Aorta (tissue), 5 donors: ENCODE measurements at regions not wholly inside any gene's neighbourhood (a gene's known extent, or its start where the extent isn't known, plus 50 kb on each side); places are given as distances from the start of the nearest gene placed in this dataset.

Source experiments
- ATAC-seq: fragments of 200-7000 bp; cut with Tn5 transposase; one replicate; pipeline ENCODE4 v1.9.1; 2022; ENCODE audit warnings: moderate library complexity; ENCODE audit not compliant: low FRiP score
- DNase-seq, 2 donors: peaks; one replicate each; pipeline ENCODE4 v3.0.0-alpha.2; 2020
- H3K27ac ChIP-seq, 2 donors: one replicate each; pipeline ENCODE4 v1.5.1; 2013; ENCODE audit warnings: low read length in 2 of 2, mild to moderate bottlenecking in 2 of 2, moderate library complexity in 2 of 2, control low read depth in 1 of 2, inconsistent platforms in 1 of 2, low read depth in 1 of 2
- H3K27me3 ChIP-seq, 2 donors: one replicate each; pipeline ENCODE4 v1.6.1; 2013; ENCODE audit warnings: control low read depth in 1 of 2, low read length in 1 of 2, mild to moderate bottlenecking in 1 of 2, moderate library complexity in 1 of 2; ENCODE audit not compliant: insufficient read depth in 2 of 2, control insufficient read depth in 1 of 2
- H3K36me3 ChIP-seq, 2 donors: one replicate each; pipeline ENCODE4 v1.6.1; 2013; ENCODE audit warnings: control low read depth in 1 of 2, low read length in 1 of 2, mild to moderate bottlenecking in 1 of 2; ENCODE audit not compliant: insufficient read depth in 2 of 2, control insufficient read depth in 1 of 2
- H3K4me1 ChIP-seq, 2 donors: one replicate each; pipeline ENCODE4 v1.6.1; 2013; ENCODE audit warnings: low read length in 2 of 2, control low read depth in 1 of 2, mild to moderate bottlenecking in 1 of 2, moderate library complexity in 1 of 2; ENCODE audit not compliant: insufficient read depth in 2 of 2, control insufficient read depth in 1 of 2
- H3K4me3 ChIP-seq, 2 donors: one replicate each; pipeline ENCODE4 v1.5.1; 2013; ENCODE audit warnings: low read length in 2 of 2, control low read depth in 1 of 2, mild to moderate bottlenecking in 1 of 2
- H3K9me3 ChIP-seq: one replicate; pipeline ENCODE4 v1.6.1; 2013; ENCODE audit warnings: mild to moderate bottlenecking, low read length; ENCODE audit not compliant: control insufficient read depth
- WGBS, 2 donors: extraction: QIAGEN DNeasy Blood & Tissue Kit; methylation state at CpG; one replicate each; pipeline ENCODE4 v1.1.7; 2013; 5-methylcytosine and 5-hydroxymethylcytosine counted together
- intact Hi-C, 2 donors: fragments of 100-400 bp; cut with DNase I; formaldehyde crosslinking; loops; one replicate each; pipeline versions ENCODE4 v1.14.2 to v1.15.0; 2022
- donor health status: healthy with polysubstance abuse.
- donor health status: Bipolar disorder and iron deficiency.
- donor health status: DM: no; HTN: no; CAD: no.
- donor health status: DM: no; HTN: no; CAD: no.
- donor health status: DM: yes; HTN: yes; CAD: no.

GRCh38 chr16:14372471-14372870 lies 257.6 kb downstream of the PARN start:
- 85 to 86% methylated on average over 10 of the region's 10 CpGs for WGBS, 2 donors
- no peaks in the 10 kb centered on the region for H3K4me1 ChIP-seq
- DNase-seq, result no peak
- H3K36me3 ChIP-seq, result no peaks in the 10 kb centered on the region
- H3K27me3 ChIP-seq, result no peaks in the 10 kb centered on the region
- H3K27ac ChIP-seq, result no peak overlapping the region
- no peak for ATAC-seq
- intact Hi-C loops, result no loop called here
- H3K4me3 ChIP-seq, result no peak overlapping the region
- no peaks in the 10 kb centered on the region for H3K9me3 ChIP-seq

- WGBS, 2 donors, result 75 to 79% methylated on average over 7 of the region's 7 CpGs
- Histone ChIP-seq H3K36me3 (no peaks in the 10 kb centered on the region), H3K27ac (no peak overlapping the region), H3K4me1 (no peaks in the 10 kb centered on the region), H3K9me3 (no peaks in the 10 kb centered on the region), H3K27me3 (no peaks in the 10 kb centered on the region), H3K4me3 (no peak overlapping the region)
- ATAC-seq, result no peak
- DNase-seq, result no peak
- intact Hi-C loops, result no loop called here
Measured at GRCh38 chr16:14371778-14372431, 258.2 kb downstream of the PARN start.

GRCh38 chr16:14370736-14371234 lies 259.3 kb downstream of the PARN start:
- no peak overlapping the region for H3K4me3 ChIP-seq
- H3K36me3 ChIP-seq, result no peaks in the 10 kb centered on the region
- no peaks in the 10 kb centered on the region for H3K27me3 ChIP-seq
- no peak for DNase-seq
- intact Hi-C loops, result no loop called here
- H3K27ac ChIP-seq, result no peak overlapping the region
- no peaks in the 10 kb centered on the region for H3K4me1 ChIP-seq
- WGBS, 2 donors, result 75 to 88% methylated on average over 7 of the region's 7 CpGs
- ATAC-seq, result no peak
- no peaks in the 10 kb centered on the region for H3K9me3 ChIP-seq

GRCh38 chr16:14369734-14370598 lies 260.1 kb downstream of the PARN start:
- 87 to 88% methylated on average over 25 to 26 of the region's 26 CpGs for WGBS, 2 donors
- Histone ChIP-seq H3K4me3 (no peak overlapping the region), H3K36me3 (no peaks in the 10 kb centered on the region), H3K27ac (no peak overlapping the region), H3K27me3 (no peaks in the 10 kb centered on the region), H3K9me3 (no peaks in the 10 kb centered on the region), H3K4me1 (no peaks in the 10 kb centered on the region)
- DNase-seq (peak; percentile 72 to 84), ATAC-seq (no peak)
- intact Hi-C loops, result no loop called here

- WGBS, 2 donors, result 93 to 95% methylated on average over 3 of the region's 3 CpGs
Measured at GRCh38 chr16:14368399-14368798, 261.7 kb downstream of the PARN start.

GRCh38 chr16:14366974-14367707 lies 262.9 kb downstream of the PARN start:
- Histone ChIP-seq H3K4me3 (no peak overlapping the region), H3K27ac (no peak overlapping the region), H3K36me3 (no peaks in the 10 kb centered on the region), H3K9me3 (no peaks in the 10 kb centered on the region), H3K4me1 (no peaks in the 10 kb centered on the region), H3K27me3 (no peaks in the 10 kb centered on the region)
- ATAC-seq (no peak), DNase-seq (no peak)
- intact Hi-C loops, result no loop called here
- WGBS, 2 donors, result 81 to 86% methylated on average over 10 of the region's 10 CpGs

More at GRCh38 chr16:14368399-14368798, 261.7 kb downstream of the PARN start:
- no peaks in the 10 kb centered on the region for H3K4me1 ChIP-seq
- no peak overlapping the region for H3K27ac ChIP-seq
- intact Hi-C loops, result no loop called here
- no peaks in the 10 kb centered on the region for H3K36me3 ChIP-seq
- ATAC-seq (no peak), DNase-seq (no peak)
- no peaks in the 10 kb centered on the region for H3K9me3 ChIP-seq
- H3K27me3 ChIP-seq, result no peaks in the 10 kb centered on the region
- H3K4me3 ChIP-seq, result no peak overlapping the region

GRCh38 chr16:14366447-14366846 lies 263.6 kb downstream of the PARN start:
- Histone ChIP-seq H3K4me1 (no peaks in the 10 kb centered on the region), H3K27me3 (no peaks in the 10 kb centered on the region), H3K9me3 (no peaks in the 10 kb centered on the region), H3K36me3 (no peaks in the 10 kb centered on the region), H3K4me3 (no peak overlapping the region), H3K27ac (no peak overlapping the region)
- 96% methylated on average over 7 of the region's 7 CpGs for WGBS, 2 donors
- no peak for ATAC-seq
- DNase-seq, result no peak
- intact Hi-C loops, result no loop called here

GRCh38 chr16:14365200-14365851 lies 264.7 kb downstream of the PARN start:
- DNase-seq, result no peak
- no peaks in the 10 kb centered on the region for H3K27me3 ChIP-seq
- H3K36me3 ChIP-seq, result no peaks in the 10 kb centered on the region
- H3K9me3 ChIP-seq, result no peaks in the 10 kb centered on the region
- ATAC-seq, result no peak
- no peaks in the 10 kb centered on the region for H3K4me1 ChIP-seq
- intact Hi-C loops, result no loop called here
- H3K27ac ChIP-seq, result no peak overlapping the region
- no peak overlapping the region for H3K4me3 ChIP-seq
- 90 to 92% methylated on average over 13 of the region's 13 CpGs for WGBS, 2 donors
